AG04449 (cell line): ENCODE measurements at regions not wholly inside any gene's neighbourhood (a gene's known extent, or its start where the extent isn't known, plus 50 kb on each side); places are given as distances from the start of the nearest gene placed in this dataset.

Experiments used
- CTCF ChIA-PET: fragments of 350-600 bp; formaldehyde crosslinking; extraction: SDS; loops from one replicate; lab custom pipeline; 2021; ENCODE audit warnings: antibody characterized with exemption; lab: Yijun Ruan, JAX
- POLR2A ChIA-PET: fragments of 400-600, 350-600 bp; formaldehyde crosslinking; extraction: SDS; loops from one replicate; lab custom pipeline; 2020; ENCODE audit warnings: antibody characterized with exemption, inconsistent platforms; lab: Yijun Ruan, JAX
- DNase-seq: peaks from one replicate; pipeline ENCODE4 v3.0.0-alpha.2; 2010; ENCODE audit warnings: low read depth, low spot score
- H3K4me3 ChIP-seq: 2 replicates; pipeline ENCODE4 v1.5.1; 2011; ENCODE audit warnings: low read depth, mild to moderate bottlenecking, control low read depth, low read length
- TF ChIP-seq, protein P1 (sequence below): IDR thresholded peaks from one replicate; pipeline ENCODE4 v1.5.1; 2011; ENCODE audit warnings: mild to moderate bottlenecking, moderate library complexity, low read length, control low read depth, inconsistent platforms; ENCODE audit not compliant: insufficient read depth; ENCODE audit errors: missing control alignments

GRCh38 chr7:23955145-23955544 is 245.1 kb downstream of the STK31 start:
- TF ChIP-seq, protein P1, sequence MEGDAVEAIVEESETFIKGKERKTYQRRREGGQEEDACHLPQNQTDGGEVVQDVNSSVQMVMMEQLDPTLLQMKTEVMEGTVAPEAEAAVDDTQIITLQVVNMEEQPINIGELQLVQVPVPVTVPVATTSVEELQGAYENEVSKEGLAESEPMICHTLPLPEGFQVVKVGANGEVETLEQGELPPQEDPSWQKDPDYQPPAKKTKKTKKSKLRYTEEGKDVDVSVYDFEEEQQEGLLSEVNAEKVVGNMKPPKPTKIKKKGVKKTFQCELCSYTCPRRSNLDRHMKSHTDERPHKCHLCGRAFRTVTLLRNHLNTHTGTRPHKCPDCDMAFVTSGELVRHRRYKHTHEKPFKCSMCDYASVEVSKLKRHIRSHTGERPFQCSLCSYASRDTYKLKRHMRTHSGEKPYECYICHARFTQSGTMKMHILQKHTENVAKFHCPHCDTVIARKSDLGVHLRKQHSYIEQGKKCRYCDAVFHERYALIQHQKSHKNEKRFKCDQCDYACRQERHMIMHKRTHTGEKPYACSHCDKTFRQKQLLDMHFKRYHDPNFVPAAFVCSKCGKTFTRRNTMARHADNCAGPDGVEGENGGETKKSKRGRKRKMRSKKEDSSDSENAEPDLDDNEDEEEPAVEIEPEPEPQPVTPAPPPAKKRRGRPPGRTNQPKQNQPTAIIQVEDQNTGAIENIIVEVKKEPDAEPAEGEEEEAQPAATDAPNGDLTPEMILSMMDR: no peak
- ChIA-PET POLR2A (no interaction called here), CTCF (no interaction called here)
- H3K4me3 ChIP-seq: no peak overlapping the region
- DNase-seq: no peak

DNA sequence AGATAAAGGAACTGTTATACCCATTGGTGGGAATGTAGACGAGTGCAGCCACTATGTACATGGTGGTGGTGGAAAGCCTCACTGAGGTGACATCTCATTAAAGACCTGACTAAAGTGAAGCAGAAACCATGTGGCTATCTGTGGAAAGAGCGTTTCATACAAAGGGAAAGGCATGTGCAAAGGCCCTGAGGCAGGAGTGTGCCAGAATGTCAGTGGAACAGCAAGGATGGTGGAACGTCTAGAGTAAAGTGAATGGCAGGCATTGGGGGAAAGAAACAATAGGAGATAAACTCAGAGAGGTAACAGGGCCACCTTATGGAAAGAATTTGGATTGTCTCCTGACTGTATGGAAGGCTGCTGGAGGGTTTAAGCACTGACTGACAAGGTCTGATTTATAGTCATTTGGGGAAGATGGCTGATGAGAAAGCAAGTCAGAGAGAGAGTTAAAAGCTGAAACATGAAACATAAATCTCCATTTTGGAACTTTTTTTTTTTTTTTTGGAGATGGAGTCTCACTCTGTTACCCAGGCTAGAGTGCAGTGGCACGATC is 245.7 kb downstream of the STK31 start:
- CTCF ChIA-PET: no interaction called here
- POLR2A ChIA-PET: no interaction called here
- no peak for DNase-seq
- TF ChIP-seq, protein P1: no peak
- H3K4me3 ChIP-seq: no peak overlapping the region

DNA sequence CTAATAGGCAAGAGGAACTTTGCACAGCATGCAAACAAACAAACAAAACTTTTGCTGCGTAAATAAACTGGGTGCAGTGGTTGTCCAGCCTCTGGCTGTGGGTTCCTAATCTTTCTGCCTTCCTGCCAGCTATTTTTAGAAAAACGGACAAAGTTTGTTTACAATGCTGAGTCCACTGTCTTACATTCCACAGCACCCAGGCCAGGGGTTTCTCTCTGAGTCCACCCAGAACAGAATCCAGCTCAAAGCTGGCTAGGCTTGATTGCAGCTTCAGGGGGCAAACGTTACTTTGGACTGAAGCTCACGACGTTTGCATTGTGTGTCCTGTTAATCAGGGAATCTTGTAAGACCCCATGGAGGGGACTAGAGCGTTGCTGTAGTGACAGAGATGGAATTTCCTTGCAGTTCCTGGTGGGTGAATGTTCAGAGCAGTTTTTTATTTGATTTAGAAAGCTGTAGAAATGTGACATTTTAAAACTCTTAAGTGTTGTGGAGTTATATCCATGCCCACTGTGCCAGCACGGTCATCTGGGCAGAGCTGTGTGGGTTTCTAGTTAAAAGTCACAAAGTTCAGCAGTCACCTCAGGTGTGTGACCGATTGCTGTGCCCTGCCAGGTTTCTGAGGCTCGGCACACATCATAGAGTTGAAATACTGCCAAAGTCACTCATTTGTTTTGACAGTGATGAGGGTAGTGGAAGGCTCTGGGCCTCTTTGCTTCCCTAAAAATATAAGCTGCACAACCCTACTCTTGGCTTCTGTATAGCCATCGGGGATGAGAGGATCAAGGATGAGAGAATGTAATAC is 247.0 kb downstream of the STK31 start:
- TF ChIP-seq, protein P1: no peak
- H3K4me3 ChIP-seq: no peak overlapping the region; the same call in 1 of the 2 replicates
- ChIA-PET CTCF (interaction anchor here (1.2 kb wide), 1 partner anchor 14 kb away, joined by 3 read pairs; no protein-coding TSS in a partner anchor), POLR2A (no interaction called here)
- no peak for DNase-seq

DNA sequence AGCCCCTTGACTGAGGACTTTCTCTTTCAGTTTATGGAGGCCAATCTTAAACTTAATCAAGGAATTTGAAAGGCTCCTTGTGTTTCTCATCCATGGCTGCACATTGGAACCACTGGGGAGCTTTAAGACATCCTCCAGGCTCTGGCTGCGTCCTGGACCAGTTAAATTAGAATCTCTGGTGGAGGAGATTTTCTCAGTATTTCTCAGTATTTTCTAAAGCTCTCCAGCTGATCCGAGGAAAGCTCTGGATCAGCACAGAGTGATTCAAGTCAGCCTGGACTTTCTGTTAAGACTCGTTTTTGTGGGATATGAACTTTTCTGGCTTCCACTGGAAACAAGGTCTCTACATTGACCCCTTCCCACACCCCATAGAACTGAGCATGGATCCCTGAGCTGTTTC is 249.8 kb downstream of the STK31 start:
- TF ChIP-seq, protein P1: no peak
- DNase-seq: no peak
- ChIA-PET POLR2A (no interaction called here), CTCF (interaction anchor here (1.5 kb wide), 1 partner anchor 21 kb away, joined by 5 read pairs; no protein-coding TSS in a partner anchor)
- H3K4me3 ChIP-seq: no peak overlapping the region

DNA sequence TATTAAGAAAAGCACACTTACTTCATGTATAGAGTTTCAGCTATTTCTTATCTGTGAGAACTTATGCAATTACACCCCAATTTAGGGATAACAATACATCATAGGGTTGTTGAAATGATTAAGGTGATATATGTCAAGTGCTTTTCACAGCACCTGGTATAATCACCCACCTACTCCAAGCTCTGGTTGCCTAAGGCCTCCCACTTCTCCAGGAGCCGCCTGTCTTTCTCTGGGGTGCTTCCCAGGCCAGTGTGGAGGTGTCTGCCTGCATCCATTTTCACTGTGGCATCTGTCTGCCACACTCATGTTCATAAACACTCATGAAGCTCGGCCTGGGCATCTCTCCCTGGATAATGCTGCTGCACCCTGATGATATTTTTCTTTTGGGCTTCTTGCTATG is 250.3 kb downstream of the STK31 start:
- CTCF ChIA-PET: interaction anchor here (1.5 kb wide), 1 partner anchor 21 kb away, joined by 5 read pairs; no protein-coding TSS in a partner anchor
- no peak overlapping the region for H3K4me3 ChIP-seq
- DNase-seq: no peak
- TF ChIP-seq, protein P1: no peak
- POLR2A ChIA-PET: no interaction called here

- H3K4me3 ChIP-seq: no peak overlapping the region
- ChIA-PET POLR2A (no interaction called here), CTCF (no interaction called here)
- TF ChIP-seq, protein P1: no peak
- DNase-seq: no peak
These were observed 253.6 kb downstream of the STK31 start for GRCh38 chr7:23963461-23964165.
